GM06990 (cell line): ENCODE measurements at regions not wholly inside any gene's neighbourhood (a gene's known extent, or its start where the extent isn't known, plus 50 kb on each side); places are given as distances from the start of the nearest gene placed in this dataset.

ENCODE experiments used
- DNase-seq: peaks from one replicate; pipeline ENCODE4 v3.0.0-alpha.2; 2011; ENCODE audit not compliant: insufficient read length; ENCODE audit errors: extremely low read depth
- H3K27me3 ChIP-seq: replicated peaks from 2 replicates; pipeline ENCODE4 v1.6.0; 2011; ENCODE audit warnings: low read length; ENCODE audit not compliant: control insufficient read depth, insufficient read depth
- H3K36me3 ChIP-seq: 2 replicates; pipeline ENCODE4 v1.5.1; 2011; ENCODE audit warnings: low read length; ENCODE audit not compliant: control insufficient read depth, insufficient read depth
- H3K4me3 ChIP-seq: replicated peaks from 2 replicates; pipeline ENCODE4 v1.5.1; 2011; ENCODE audit warnings: low read depth, mild to moderate bottlenecking, control low read depth, low read length
- TF ChIP-seq, protein P1 (sequence below): IDR thresholded peaks from 2 replicates; pipeline ENCODE4 v1.5.1; 2011; ENCODE audit warnings: low read length, control low read depth, mild to moderate bottlenecking, inconsistent platforms; ENCODE audit not compliant: insufficient read depth, poor library complexity, severe bottlenecking

DNA sequence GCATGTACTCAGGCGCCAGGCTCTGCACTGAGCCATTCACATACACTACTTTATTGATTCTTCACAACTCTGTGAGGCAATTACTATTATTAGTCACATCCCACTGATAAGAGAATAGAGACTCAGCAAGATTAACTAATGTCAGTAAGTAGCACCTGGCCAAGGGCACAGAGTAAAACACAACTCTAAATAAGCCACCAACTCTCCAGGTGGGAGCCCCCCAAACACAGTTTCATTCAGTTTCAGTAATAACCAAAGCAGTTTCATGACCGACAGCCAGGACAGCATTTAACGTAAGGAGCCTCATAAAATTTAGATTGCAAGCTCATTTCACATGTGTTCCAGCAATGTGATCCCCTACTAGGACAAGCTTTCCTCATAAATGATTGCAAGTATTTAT, 323.1 kb upstream of the CCDC196 start:
- Histone ChIP-seq H3K4me3 (no peak overlapping the region), H3K36me3 (no peaks in the 10 kb centered on the region), H3K27me3 (no peaks in the 10 kb centered on the region)
- TF ChIP-seq, protein P1, sequence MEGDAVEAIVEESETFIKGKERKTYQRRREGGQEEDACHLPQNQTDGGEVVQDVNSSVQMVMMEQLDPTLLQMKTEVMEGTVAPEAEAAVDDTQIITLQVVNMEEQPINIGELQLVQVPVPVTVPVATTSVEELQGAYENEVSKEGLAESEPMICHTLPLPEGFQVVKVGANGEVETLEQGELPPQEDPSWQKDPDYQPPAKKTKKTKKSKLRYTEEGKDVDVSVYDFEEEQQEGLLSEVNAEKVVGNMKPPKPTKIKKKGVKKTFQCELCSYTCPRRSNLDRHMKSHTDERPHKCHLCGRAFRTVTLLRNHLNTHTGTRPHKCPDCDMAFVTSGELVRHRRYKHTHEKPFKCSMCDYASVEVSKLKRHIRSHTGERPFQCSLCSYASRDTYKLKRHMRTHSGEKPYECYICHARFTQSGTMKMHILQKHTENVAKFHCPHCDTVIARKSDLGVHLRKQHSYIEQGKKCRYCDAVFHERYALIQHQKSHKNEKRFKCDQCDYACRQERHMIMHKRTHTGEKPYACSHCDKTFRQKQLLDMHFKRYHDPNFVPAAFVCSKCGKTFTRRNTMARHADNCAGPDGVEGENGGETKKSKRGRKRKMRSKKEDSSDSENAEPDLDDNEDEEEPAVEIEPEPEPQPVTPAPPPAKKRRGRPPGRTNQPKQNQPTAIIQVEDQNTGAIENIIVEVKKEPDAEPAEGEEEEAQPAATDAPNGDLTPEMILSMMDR, result no peak
- no peak for DNase-seq

DNA sequence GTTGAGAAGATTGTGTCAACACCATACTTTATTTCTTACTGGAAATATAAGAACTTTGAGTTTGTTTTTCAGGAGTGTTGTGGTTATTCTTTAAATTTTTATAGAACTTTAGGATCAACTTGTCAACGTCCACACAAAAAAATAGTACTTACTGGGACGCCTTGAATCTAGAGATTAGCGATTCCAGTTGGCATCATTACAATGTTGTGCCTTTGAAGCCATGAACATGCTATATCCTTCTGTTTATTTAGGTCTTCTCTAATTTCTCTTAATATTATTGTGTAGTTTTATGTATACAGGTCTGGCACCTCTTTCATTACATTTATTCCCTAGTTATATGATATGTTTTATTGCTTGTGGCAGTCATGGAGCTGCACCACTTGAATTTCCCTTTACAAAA, 320.8 kb upstream of the CCDC196 start:
- TF ChIP-seq, protein P1, result no peak
- Histone ChIP-seq H3K4me3 (no peak overlapping the region), H3K27me3 (no peaks in the 10 kb centered on the region), H3K36me3 (no peaks in the 10 kb centered on the region)
- no peak for DNase-seq

DNA sequence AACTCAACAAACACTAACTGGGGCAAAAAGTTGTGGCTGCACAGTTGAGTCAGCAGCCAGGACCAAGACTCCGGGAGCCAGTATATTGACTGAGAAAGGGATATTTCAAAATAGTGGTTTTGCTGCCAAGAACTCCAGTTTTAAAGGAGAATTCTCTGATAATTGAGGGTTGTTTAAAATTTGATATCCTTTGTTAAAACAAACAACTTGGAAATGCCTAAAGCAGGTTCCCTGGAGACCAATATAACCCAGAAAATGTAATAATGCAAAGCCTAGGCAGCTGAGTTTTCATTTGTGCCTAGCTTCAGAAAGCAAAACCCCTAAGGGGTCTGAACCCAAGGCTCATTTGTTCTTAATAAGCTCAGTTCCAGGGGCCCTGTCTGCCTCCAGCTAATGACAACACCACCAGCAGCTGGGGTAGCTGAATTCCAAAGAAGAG, 311.7 kb upstream of the CCDC196 start:
- Histone ChIP-seq H3K27me3 (no peaks in the 10 kb centered on the region), H3K4me3 (no peak overlapping the region), H3K36me3 (no peaks in the 10 kb centered on the region)
- TF ChIP-seq, protein P1, result no peak
- DNase-seq, result no peak

DNA sequence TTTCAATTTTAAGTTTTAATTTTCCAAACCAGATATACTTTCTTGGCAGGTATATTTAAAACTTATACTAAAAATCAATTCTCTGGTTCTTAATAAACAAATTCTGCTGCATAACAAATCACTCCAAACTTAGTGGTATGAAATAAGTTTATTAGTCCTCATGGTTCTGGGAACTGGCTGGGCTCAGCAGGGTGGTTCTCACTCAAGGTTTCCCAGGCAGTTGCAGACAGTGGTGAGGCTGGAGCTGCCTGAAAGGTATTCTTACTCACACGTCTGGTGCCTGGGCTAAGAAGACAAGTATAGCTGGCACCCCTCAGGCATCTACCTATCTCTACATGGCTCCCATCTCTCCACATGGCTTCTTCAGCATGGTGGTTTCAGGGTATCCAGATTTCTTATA, 308.2 kb upstream of the CCDC196 start:
- Histone ChIP-seq H3K4me3 (no peak overlapping the region), H3K36me3 (no peaks in the 10 kb centered on the region), H3K27me3 (no peaks in the 10 kb centered on the region)
- DNase-seq, result no peak
- TF ChIP-seq, protein P1, result no peak

DNA sequence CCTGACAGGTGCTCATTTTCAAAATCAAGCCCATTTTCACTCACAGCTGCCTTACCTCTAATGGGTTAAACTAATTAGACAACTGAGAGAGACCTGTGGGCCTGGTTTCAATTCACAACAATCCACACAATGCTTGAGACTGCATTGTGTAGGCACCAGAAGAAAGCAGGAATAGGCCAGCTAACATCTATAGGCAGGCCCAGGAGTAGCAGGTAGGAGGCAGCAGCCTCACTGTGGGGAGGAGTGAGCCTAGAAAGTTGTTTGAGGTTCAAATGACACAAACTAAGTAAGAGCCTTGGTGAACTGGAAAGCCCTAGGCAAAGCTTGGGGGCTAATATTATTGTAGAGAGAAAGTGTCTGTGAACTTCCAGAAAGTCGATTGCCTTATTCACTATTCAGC, 289.5 kb upstream of the CCDC196 start:
- no peaks in the 10 kb centered on the region for H3K27me3 ChIP-seq
- DNase-seq, result no peak
- TF ChIP-seq, protein P1, result no peak
- H3K36me3 ChIP-seq, result no peaks in the 10 kb centered on the region
- H3K4me3 ChIP-seq, result no peak overlapping the region

DNA sequence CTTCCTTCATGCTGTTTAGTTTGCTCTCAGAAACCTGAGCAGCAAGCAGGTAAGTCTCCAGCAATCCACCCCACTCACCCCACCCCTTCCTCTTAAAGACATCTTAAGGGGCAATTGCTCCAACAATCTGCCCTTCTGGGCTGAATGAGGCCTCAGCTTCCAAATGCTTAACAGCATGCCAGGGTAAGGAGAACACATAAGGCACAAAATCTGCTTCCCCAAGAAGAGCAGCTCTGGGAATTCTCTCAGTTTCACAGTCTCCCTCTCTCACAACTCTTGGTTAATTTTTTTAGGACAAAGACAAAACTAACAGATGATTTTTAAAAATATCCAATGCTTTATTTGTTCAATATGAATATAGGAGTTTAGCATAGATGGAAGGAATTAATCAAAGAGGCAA, 288.9 kb upstream of the CCDC196 start:
- Histone ChIP-seq H3K36me3 (no peaks in the 10 kb centered on the region), H3K4me3 (no peak overlapping the region), H3K27me3 (no peaks in the 10 kb centered on the region)
- DNase-seq, result no peak
- TF ChIP-seq, protein P1, result no peak
